GM12878 (cell line): ENCODE measurements at regions not wholly inside any gene's neighbourhood (a gene's known extent, or its start where the extent isn't known, plus 50 kb on each side); places are given as distances from the start of the nearest gene placed in this dataset.

ENCODE experiments used
- ATAC-seq: fragments of 200-7000 bp; cut with Tn5 transposase; 3 replicates; pipeline ENCODE4 v1.9.1; 2020; ENCODE audit warnings: mild to moderate bottlenecking, moderate library complexity
- BruUV-seq: library from RNA; stranded (reverse); fragments of 400-500 nt; replicated peaks from 2 replicates; lab custom pipeline; 2021; lab: Mats Ljungman, UMichigan
- CTCF ChIA-PET: fragments of 300-600 bp; sonication (Branson Sonifier 250); formaldehyde crosslinking; extraction: SDS; loops from one replicate; lab custom pipeline; 2021; ENCODE audit warnings: inconsistent platforms; lab: Yijun Ruan, JAX
- POLR2A ChIA-PET: fragments of 350-600 bp; formaldehyde crosslinking; extraction: SDS; loops from one replicate; lab custom pipeline; 2021; ENCODE audit warnings: inconsistent platforms; lab: Charles Lee
- RAD21 ChIA-PET: fragments of 300-600 bp; sonication (Branson Sonifier 250); formaldehyde crosslinking; loops from one replicate; lab custom pipeline; 2023; ENCODE audit warnings: antibody characterized with exemption; ENCODE audit not compliant: unreplicated experiment; lab: Charles Lee
- SMC1A ChIA-PET: fragments of 300-600 bp; sonication (Branson Sonifier 250); formaldehyde crosslinking; loops from one replicate; lab custom pipeline; 2023; ENCODE audit not compliant: unreplicated experiment, uncharacterized antibody; lab: Charles Lee
- DNase-seq: peaks from one replicate; pipeline ENCODE4 v3.0.0-alpha.2; 2011; ENCODE audit warnings: low read depth, low spot score
- FAIRE-seq: peaks from 3 replicates; lab custom pipeline; 2011; peaks lifted over from hg19 to GRCh38; lab: Jason Lieb, UNC
- H2AFZ ChIP-seq: 2 replicates; pipeline ENCODE4 v1.6.0; 2011; ENCODE audit warnings: low read depth, low read length, control low read depth; ENCODE audit not compliant: control insufficient read depth
- H3K27ac ChIP-seq: 2 replicates; pipeline ENCODE4 v1.5.1; 2011; ENCODE audit warnings: control low read depth; ENCODE audit not compliant: control insufficient read depth, insufficient read depth
- H3K27me3 ChIP-seq, 2 experiments: replicated peaks in 1 of 2; 2 replicates each; pipeline versions ENCODE4 v1.6.0 to v1.6.1; 2011; ENCODE audit warnings: low read length in 1 of 2; ENCODE audit not compliant: control insufficient read depth in 2 of 2, insufficient read depth in 2 of 2
- H3K36me3 ChIP-seq, 2 experiments: 2 replicates each; pipeline ENCODE4 v1.5.1; 2011; ENCODE audit warnings: low read length in 1 of 2; ENCODE audit not compliant: control insufficient read depth in 2 of 2, insufficient read depth in 2 of 2
- H3K4me1 ChIP-seq: 2 replicates; pipeline ENCODE4 v1.6.1; 2011; ENCODE audit warnings: mild to moderate bottlenecking, low read length, moderate library complexity, mixed read lengths; ENCODE audit not compliant: control insufficient read depth, insufficient read depth
- H3K4me2 ChIP-seq: 2 replicates; pipeline ENCODE4 v1.6.0; 2011; ENCODE audit warnings: control low read depth; ENCODE audit not compliant: control insufficient read depth, insufficient read depth
- H3K4me3 ChIP-seq: fragments of 200-600 bp; sonication (generic); 2 replicates; pipeline ENCODE4 v1.5.1; 2016
- H3K79me2 ChIP-seq: 2 replicates; pipeline ENCODE4 v1.6.0; 2011; ENCODE audit warnings: low read length; ENCODE audit not compliant: control insufficient read depth, insufficient read depth
- H3K9ac ChIP-seq: 2 replicates; pipeline ENCODE4 v1.8.0; 2011; ENCODE audit warnings: low read length, control low read depth, mixed read lengths; ENCODE audit not compliant: control insufficient read depth, insufficient read depth
- H3K9me3 ChIP-seq: replicated peaks from 3 replicates; pipeline ENCODE4 v1.5.1; 2011; ENCODE audit warnings: mild to moderate bottlenecking, low read length; ENCODE audit not compliant: control insufficient read depth, insufficient read depth
- H4K20me1 ChIP-seq: 2 replicates; pipeline ENCODE4 v1.6.0; 2011; ENCODE audit not compliant: control insufficient read depth, insufficient read depth
- CREM ChIP-seq: IDR thresholded peaks from 2 replicates; pipeline ENCODE4 v1.6.1; 2014; ENCODE audit warnings: antibody characterized with exemption, low read depth
- NBN ChIP-seq: fragments of 450-650 bp; IDR thresholded peaks from 2 replicates; pipeline ENCODE4 v1.6.1; 2016
- NFYB ChIP-seq: IDR thresholded peaks from 2 replicates; pipeline ENCODE4 v1.6.1; 2011; ENCODE audit warnings: low read depth, mild to moderate bottlenecking, low read length, improper control_type of control experiment, moderate library complexity; ENCODE audit not compliant: insufficient read depth
- NRF1 ChIP-seq: conservative IDR thresholded peaks from 2 replicates; pipeline ENCODE4 v1.6.1; 2011; ENCODE audit warnings: mild to moderate bottlenecking, low read depth, low read length, improper control_type of control experiment
- RBBP5 ChIP-seq: fragments of 200-600 bp; sonication (generic); conservative IDR thresholded peaks from 2 replicates; pipeline ENCODE4 v1.6.1; 2016
- SIN3A ChIP-seq: IDR thresholded peaks from 2 replicates; pipeline ENCODE4 v1.6.1; 2012; ENCODE audit warnings: low read depth, low read length, improper control_type of control experiment
- SMARCA5 ChIP-seq: fragments of 450-650 bp; IDR thresholded peaks from 2 replicates; pipeline ENCODE4 v1.6.1; 2017; ENCODE audit warnings: mild to moderate bottlenecking
- SMC3 ChIP-seq: IDR thresholded peaks from 2 replicates; pipeline ENCODE4 v1.6.1; 2011; ENCODE audit warnings: low read length, improper control_type of control experiment, borderline replicate concordance
- ZNF384 ChIP-seq: IDR thresholded peaks from 2 replicates; pipeline ENCODE4 v1.6.1; 2012; ENCODE audit warnings: low read depth, mild to moderate bottlenecking, low read length, improper control_type of control experiment, borderline replicate concordance
- WGBS: methylation state at CpG from one replicate; pipeline ENCODE4 v1.1.6; 2016; ENCODE audit warnings: low lambda C conversion rate; ENCODE audit not compliant: insufficient replicate concordance, insufficient coverage; ENCODE audit errors: missing lambda C conversion rate; 5-methylcytosine and 5-hydroxymethylcytosine counted together
- in situ Hi-C: fragments of 300-500 bp; cut with MboI; formaldehyde crosslinking; loops from 9 replicates; pipeline ENCODE4 v1.14.3; 2018; ENCODE audit warnings: mixed read lengths
- intact Hi-C: fragments of 100-400 bp; cut with micrococcal nuclease; formaldehyde crosslinking; loops from one replicate; pipeline ENCODE4 v1.14.2; 2022; ENCODE audit not compliant: unreplicated experiment
- TF ChIP-seq, protein P1 (sequence below): fragments of 450-650 bp; conservative IDR thresholded peaks from 2 replicates; pipeline ENCODE4 v1.6.1; 2017; ENCODE audit warnings: mild to moderate bottlenecking, moderate library complexity

GRCh38 chr5:113808956-113809355 lies 295.5 kb downstream of the YTHDC2 start:
- Histone ChIP-seq H3K36me3 (no peaks in the 10 kb centered on the region), H3K9me3 (no peaks in the 10 kb centered on the region; the same call in 2 of the 3 replicates), H3K79me2 (no peaks in the 10 kb centered on the region), H3K4me3 (no peak overlapping the region), H3K27ac (no peak overlapping the region), H3K27me3 (no peaks in the 10 kb centered on the region), H3K4me1 (no peaks in the 10 kb centered on the region), H2AFZ (no peak overlapping the region), H3K4me2 (no peak overlapping the region), H4K20me1 (no peaks in the 10 kb centered on the region), H3K9ac (no peak overlapping the region)
- no peak for ATAC-seq
- intact Hi-C loops (no loop called here), in situ Hi-C loops (no loop called here)
- 35% methylated on average over 1 of the region's 1 CpG for WGBS
- ChIA-PET RAD21 (no interaction called here), POLR2A (no interaction called here), SMC1A (interaction anchor here (0.6 to 1.7 kb wide), 2 partner anchors 48 to 66 kb away, joined by 3 read pairs; no protein-coding TSS in a partner anchor), CTCF (interaction anchor here (0.9 kb wide), 1 partner anchor 128 kb away, joined by 3 read pairs; no protein-coding TSS in a partner anchor)
- DNase-seq, result no peak
- no TSS peak for BruUV-seq
- TF ChIP-seq SMARCA5, result no peak
- no peak for TF ChIP-seq SMC3
- no peak for TF ChIP-seq CREM
- TF ChIP-seq NBN, result no peak
- no peak for TF ChIP-seq ZNF384
- no peak for TF ChIP-seq NFYB
- TF ChIP-seq SIN3A, result no peak
- FAIRE-seq, result no peak

DNA sequence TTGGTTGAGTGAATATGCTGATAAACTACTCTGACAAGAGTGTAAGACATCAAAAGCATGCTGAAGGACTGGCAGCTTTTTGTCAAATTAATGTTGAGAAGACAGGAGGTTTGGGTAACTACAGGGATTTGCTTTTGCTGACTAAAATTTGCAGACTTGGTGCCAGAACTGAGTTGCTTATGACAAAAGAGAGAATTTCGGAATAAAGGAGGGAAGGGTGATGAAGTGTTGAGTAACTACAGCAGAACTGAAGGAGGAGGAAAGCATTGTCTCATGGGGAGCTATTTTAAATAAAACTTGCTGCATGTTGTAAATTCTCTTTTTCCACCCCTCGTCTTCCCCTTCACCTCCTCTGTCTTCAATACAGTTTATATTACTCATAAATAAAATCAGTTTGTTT lies 296.1 kb downstream of the YTHDC2 start:
- Histone ChIP-seq H3K27me3 (no peaks in the 10 kb centered on the region), H3K9me3 (no peaks in the 10 kb centered on the region; the same call in 2 of the 3 replicates), H3K27ac (no peak overlapping the region), H2AFZ (no peak overlapping the region), H4K20me1 (no peaks in the 10 kb centered on the region), H3K4me1 (no peaks in the 10 kb centered on the region), H3K79me2 (no peaks in the 10 kb centered on the region), H3K4me3 (no peak overlapping the region), H3K36me3 (no peaks in the 10 kb centered on the region), H3K4me2 (no peak overlapping the region), H3K9ac (no peak overlapping the region)
- TF ChIP-seq, protein P1, sequence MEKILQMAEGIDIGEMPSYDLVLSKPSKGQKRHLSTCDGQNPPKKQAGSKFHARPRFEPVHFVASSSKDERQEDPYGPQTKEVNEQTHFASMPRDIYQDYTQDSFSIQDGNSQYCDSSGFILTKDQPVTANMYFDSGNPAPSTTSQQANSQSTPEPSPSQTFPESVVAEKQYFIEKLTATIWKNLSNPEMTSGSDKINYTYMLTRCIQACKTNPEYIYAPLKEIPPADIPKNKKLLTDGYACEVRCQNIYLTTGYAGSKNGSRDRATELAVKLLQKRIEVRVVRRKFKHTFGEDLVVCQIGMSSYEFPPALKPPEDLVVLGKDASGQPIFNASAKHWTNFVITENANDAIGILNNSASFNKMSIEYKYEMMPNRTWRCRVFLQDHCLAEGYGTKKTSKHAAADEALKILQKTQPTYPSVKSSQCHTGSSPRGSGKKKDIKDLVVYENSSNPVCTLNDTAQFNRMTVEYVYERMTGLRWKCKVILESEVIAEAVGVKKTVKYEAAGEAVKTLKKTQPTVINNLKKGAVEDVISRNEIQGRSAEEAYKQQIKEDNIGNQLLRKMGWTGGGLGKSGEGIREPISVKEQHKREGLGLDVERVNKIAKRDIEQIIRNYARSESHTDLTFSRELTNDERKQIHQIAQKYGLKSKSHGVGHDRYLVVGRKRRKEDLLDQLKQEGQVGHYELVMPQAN, result no peak
- TF ChIP-seq NRF1, result no peak
- TF ChIP-seq RBBP5, result no peak
- in situ Hi-C loops, result no loop called here
- FAIRE-seq (no peak), ATAC-seq (no peak), DNase-seq (no peak)
- ChIA-PET POLR2A (no interaction called here), SMC1A (interaction anchor here (0.6 to 1.7 kb wide), 2 partner anchors 49 to 67 kb away, joined by 3 read pairs; no protein-coding TSS in a partner anchor), CTCF (interaction anchor here (0.9 kb wide), 1 partner anchor 129 kb away, joined by 3 read pairs; no protein-coding TSS in a partner anchor), RAD21 (no interaction called here)
- no TSS peak for BruUV-seq
- 0% methylated on average over 2 of the region's 2 CpGs for WGBS
- intact Hi-C loops, result no loop called here
